GM12864 (cell line): ENCODE measurements at regions not wholly inside any gene's neighbourhood (a gene's known extent, or its start where the extent isn't known, plus 50 kb on each side); places are given as distances from the start of the nearest gene placed in this dataset.
"Not testable (repeated sequence)": the region's sequence is repeated elsewhere in the genome, so short reads cannot be mapped to it uniquely, and the experiment has no call there.

Experiments used
- DNase-seq: peaks from one replicate; pipeline ENCODE4 v3.0.0-alpha.2; 2011; ENCODE audit warnings: low read depth
- H3K4me3 ChIP-seq: 2 replicates; pipeline ENCODE4 v1.5.1; 2011; ENCODE audit warnings: mild to moderate bottlenecking, low read depth, low read length, control low read depth
- CTCF ChIP-seq: IDR thresholded peaks from 2 replicates; pipeline ENCODE4 v1.5.1; 2011; ENCODE audit warnings: low read depth, mild to moderate bottlenecking, moderate library complexity, low read length, control low read depth, inconsistent platforms; ENCODE audit errors: missing control alignments

GRCh38 chr13:111492958-111493357, 172.5 kb downstream of the TEX29 start:
- no peak overlapping the region for H3K4me3 ChIP-seq
- TF ChIP-seq CTCF, result no peak
- DNase-seq, result no peak

- no peak overlapping the region for H3K4me3 ChIP-seq
- no peak for TF ChIP-seq CTCF
Measured at GRCh38 chr13:111493468-111493867, 173.0 kb downstream of the TEX29 start.

GRCh38 chr13:111494641-111495040, 174.2 kb downstream of the TEX29 start:
- no peak overlapping the region for H3K4me3 ChIP-seq
- no peak for DNase-seq
- no peak for TF ChIP-seq CTCF

More at GRCh38 chr13:111493468-111493867, 173.0 kb downstream of the TEX29 start:
- DNase-seq, result no peak

GRCh38 chr13:111501596-111502535, 181.4 kb downstream of the TEX29 start:
- DNase-seq, H3K4me3 ChIP-seq: not testable (repeated sequence)

- H3K4me3 ChIP-seq, result no peak overlapping the region
- TF ChIP-seq CTCF, result no peak
- no peak for DNase-seq
Measured at GRCh38 chr13:111502957-111503356, 182.5 kb downstream of the TEX29 start.

- no peak for DNase-seq
- H3K4me3 ChIP-seq, result no peak overlapping the region
- TF ChIP-seq CTCF, result no peak
Measured at GRCh38 chr13:111503376-111503775, 182.9 kb downstream of the TEX29 start.

GRCh38 chr13:111503905-111504695, 183.7 kb downstream of the TEX29 start:
- TF ChIP-seq CTCF, result no peak
- no peak overlapping the region for H3K4me3 ChIP-seq
- no peak for DNase-seq
